HCT116 (cell line): ENCODE measurements at regions not wholly inside any gene's neighbourhood (a gene's known extent, or its start where the extent isn't known, plus 50 kb on each side); places are given as distances from the start of the nearest gene placed in this dataset.

ENCODE experiments used
- EZH2 ChIP-seq: fragments of 200-600 bp; sonication (generic); IDR thresholded peaks from 2 replicates; pipeline ENCODE4 v1.6.1; 2017; ENCODE audit warnings: antibody characterized with exemption, mixed run types
- SIN3A ChIP-seq: IDR thresholded peaks from 2 replicates; pipeline ENCODE4 v1.6.1; 2012; ENCODE audit warnings: low read depth
- YY1 ChIP-seq: IDR thresholded peaks from 2 replicates; pipeline ENCODE4 v1.6.1; 2011; ENCODE audit warnings: low read length, low read depth, moderate library complexity, mild to moderate bottlenecking; ENCODE audit not compliant: insufficient replicate concordance; ENCODE audit errors: extremely low read depth
- ZNF274 ChIP-seq: fragments of 200-500 bp; sonication (Bioruptor generic); IDR thresholded peaks from 2 replicates; pipeline ENCODE4 v1.6.1; 2014; ENCODE audit warnings: mild to moderate bottlenecking, low read depth, low read length, inconsistent platforms
- TF ChIP-seq, protein P1 (sequence below), 3 experiments: fragments of 200-600 bp in 1 of 3; sonication (generic) in 1 of 3; IDR thresholded peaks in 2 of 3; conservative IDR thresholded peaks in 1 of 3; 2 replicates each; pipeline ENCODE4 v1.5.1; 2012 to 2017; ENCODE audit warnings: low read depth in 2 of 3, low read length in 2 of 3, antibody characterized with exemption in 1 of 3, borderline replicate concordance in 1 of 3, control low read depth in 1 of 3, mild to moderate bottlenecking in 1 of 3, mixed read lengths in 1 of 3, mixed run types in 1 of 3, moderate library complexity in 1 of 3; ENCODE audit not compliant: insufficient read depth in 1 of 3
- TF ChIP-seq, protein P2 (sequence below): IDR thresholded peaks from 2 replicates; pipeline ENCODE4 v1.6.1; 2012
- TF ChIP-seq, protein P3 (sequence below): IDR thresholded peaks from 2 replicates; pipeline ENCODE4 v1.6.1; 2012

DNA sequence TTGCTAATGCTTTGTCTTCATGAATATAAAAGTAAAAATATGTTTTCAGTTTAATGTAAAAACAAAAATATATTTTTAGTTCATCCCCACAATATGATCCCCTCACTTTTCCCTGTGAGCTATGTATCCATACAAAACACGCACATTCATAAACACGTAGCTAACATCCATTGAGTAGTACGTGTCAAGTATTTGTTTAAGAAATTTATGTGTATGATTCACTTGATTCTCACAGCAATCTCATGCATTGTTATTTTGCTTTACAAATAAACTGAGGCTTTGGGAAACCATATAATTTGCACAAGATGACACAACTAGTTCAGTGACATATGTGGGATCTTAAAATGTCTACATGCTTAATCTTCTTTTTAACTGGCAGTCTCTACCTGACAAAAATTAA, 329.6 kb upstream of the SEMA3C start:
- TF ChIP-seq ZNF274, result no peak
- TF ChIP-seq, protein P1, sequence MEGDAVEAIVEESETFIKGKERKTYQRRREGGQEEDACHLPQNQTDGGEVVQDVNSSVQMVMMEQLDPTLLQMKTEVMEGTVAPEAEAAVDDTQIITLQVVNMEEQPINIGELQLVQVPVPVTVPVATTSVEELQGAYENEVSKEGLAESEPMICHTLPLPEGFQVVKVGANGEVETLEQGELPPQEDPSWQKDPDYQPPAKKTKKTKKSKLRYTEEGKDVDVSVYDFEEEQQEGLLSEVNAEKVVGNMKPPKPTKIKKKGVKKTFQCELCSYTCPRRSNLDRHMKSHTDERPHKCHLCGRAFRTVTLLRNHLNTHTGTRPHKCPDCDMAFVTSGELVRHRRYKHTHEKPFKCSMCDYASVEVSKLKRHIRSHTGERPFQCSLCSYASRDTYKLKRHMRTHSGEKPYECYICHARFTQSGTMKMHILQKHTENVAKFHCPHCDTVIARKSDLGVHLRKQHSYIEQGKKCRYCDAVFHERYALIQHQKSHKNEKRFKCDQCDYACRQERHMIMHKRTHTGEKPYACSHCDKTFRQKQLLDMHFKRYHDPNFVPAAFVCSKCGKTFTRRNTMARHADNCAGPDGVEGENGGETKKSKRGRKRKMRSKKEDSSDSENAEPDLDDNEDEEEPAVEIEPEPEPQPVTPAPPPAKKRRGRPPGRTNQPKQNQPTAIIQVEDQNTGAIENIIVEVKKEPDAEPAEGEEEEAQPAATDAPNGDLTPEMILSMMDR (IDR thresholded peaks at IDR 0.05 in 2 of 3, conservative IDR thresholded peaks at IDR 0.05 in 1 of 3; ENCODE audit: borderline replicate concordance in 1 of 3, insufficient read depth in 1 of 3, low read depth in 2 of 3, low read length in 2 of 3), result no peak
- TF ChIP-seq YY1, result no peak
- TF ChIP-seq, protein P2, sequence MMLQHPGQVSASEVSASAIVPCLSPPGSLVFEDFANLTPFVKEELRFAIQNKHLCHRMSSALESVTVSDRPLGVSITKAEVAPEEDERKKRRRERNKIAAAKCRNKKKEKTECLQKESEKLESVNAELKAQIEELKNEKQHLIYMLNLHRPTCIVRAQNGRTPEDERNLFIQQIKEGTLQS, result no peak
- TF ChIP-seq, protein P3, sequence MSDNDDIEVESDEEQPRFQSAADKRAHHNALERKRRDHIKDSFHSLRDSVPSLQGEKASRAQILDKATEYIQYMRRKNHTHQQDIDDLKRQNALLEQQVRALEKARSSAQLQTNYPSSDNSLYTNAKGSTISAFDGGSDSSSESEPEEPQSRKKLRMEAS, result no peak
- no peak for TF ChIP-seq EZH2
- TF ChIP-seq SIN3A, result no peak
